Adrenal gland (tissue), 5 donors: ENCODE measurements at regions not wholly inside any gene's neighbourhood (a gene's known extent, or its start where the extent isn't known, plus 50 kb on each side); places are given as distances from the start of the nearest gene placed in this dataset.

ENCODE experiments used
- CTCF ChIP-seq, 6 experiments: fragments of 450-650 bp in 4 of 6; fragments of 200-600 bp in 2 of 6; sonication (generic) in 1 of 6; IDR thresholded peaks; 1 replicate in 5 of 6; 2 replicates in 1 of 6; pipeline versions ENCODE4 v1.5.1 to v1.8.0; 2016 to 2021; ENCODE audit warnings: antibody characterized with exemption in 6 of 6, mild to moderate bottlenecking in 2 of 6, moderate library complexity in 1 of 6
- POLR2A ChIP-seq, 2 donors: fragments of 450-650 bp; IDR thresholded peaks; one replicate each; pipeline ENCODE4 v1.6.1; 2017; ENCODE audit warnings: antibody characterized with exemption in 2 of 2, mild to moderate bottlenecking in 2 of 2, moderate library complexity in 1 of 2
- donor health status: DM: no; HTN: no; CAD: no.

- TF ChIP-seq CTCF (IDR thresholded peaks at IDR 0.05) (no peak), POLR2A (IDR thresholded peaks at IDR 0.05) (no peak)
Measured at GRCh38 chr9:14031060-14031414, 282.9 kb downstream of the NFIB start.
